KMS-11 (cell line): ENCODE measurements at regions not wholly inside any gene's neighbourhood (a gene's known extent, or its start where the extent isn't known, plus 50 kb on each side); places are given as distances from the start of the nearest gene placed in this dataset.

Source experiments
- H2AFZ ChIP-seq: fragments of 200-600 bp; sonication (generic); 2 replicates; pipeline ENCODE4 v1.6.1; 2016; ENCODE audit warnings: antibody characterized with exemption, mixed run types, low read depth
- H3K27ac ChIP-seq: fragments of 200-600 bp; sonication (generic); 2 replicates; pipeline ENCODE4 v1.6.1; 2016; ENCODE audit warnings: mild to moderate bottlenecking, mixed run types
- H3K27me3 ChIP-seq: fragments of 200-600 bp; sonication (generic); 2 replicates; pipeline ENCODE4 v1.6.1; 2017; ENCODE audit warnings: mild to moderate bottlenecking, low read depth, mixed run types, moderate library complexity; ENCODE audit not compliant: insufficient read depth
- H3K36me3 ChIP-seq: fragments of 200-600 bp; sonication (generic); 2 replicates; pipeline ENCODE4 v1.6.1; 2017; ENCODE audit warnings: mild to moderate bottlenecking, mixed run types; ENCODE audit not compliant: insufficient read depth
- H3K4me1 ChIP-seq: fragments of 200-600 bp; sonication (generic); 2 replicates; pipeline ENCODE4 v1.6.1; 2016; ENCODE audit warnings: mild to moderate bottlenecking, low read depth, mixed run types; ENCODE audit not compliant: poor library complexity, severe bottlenecking
- H3K4me2 ChIP-seq: fragments of 200-600 bp; sonication (generic); 2 replicates; pipeline ENCODE4 v1.7.0; 2016; ENCODE audit warnings: mild to moderate bottlenecking, mixed run types
- H3K4me3 ChIP-seq: fragments of 200-600 bp; sonication (generic); IDR thresholded peaks from 2 replicates; pipeline ENCODE4 v1.6.1; 2017; ENCODE audit warnings: low read depth, low read length, mixed read lengths; ENCODE audit not compliant: insufficient read depth
- H3K79me2 ChIP-seq: fragments of 200-600 bp; sonication (generic); 2 replicates; pipeline ENCODE4 v1.6.1; 2016; ENCODE audit warnings: low read depth, mixed run types; ENCODE audit not compliant: insufficient read depth
- H3K9ac ChIP-seq: fragments of 200-600 bp; sonication (generic); 2 replicates; pipeline ENCODE4 v1.6.1; 2016; ENCODE audit warnings: mild to moderate bottlenecking, mixed run types
- H4K20me1 ChIP-seq: fragments of 200-600 bp; sonication (generic); 2 replicates; pipeline ENCODE4 v1.6.1; 2016; ENCODE audit warnings: mild to moderate bottlenecking, mixed run types; ENCODE audit not compliant: insufficient read depth
- TF ChIP-seq, protein P1 (sequence below): fragments of 200-600 bp; sonication (generic); conservative IDR thresholded peaks from 2 replicates; pipeline ENCODE4 v1.6.1; 2017; ENCODE audit warnings: low read depth, mild to moderate bottlenecking, antibody characterized with exemption, low read length, moderate library complexity, mixed read lengths

DNA sequence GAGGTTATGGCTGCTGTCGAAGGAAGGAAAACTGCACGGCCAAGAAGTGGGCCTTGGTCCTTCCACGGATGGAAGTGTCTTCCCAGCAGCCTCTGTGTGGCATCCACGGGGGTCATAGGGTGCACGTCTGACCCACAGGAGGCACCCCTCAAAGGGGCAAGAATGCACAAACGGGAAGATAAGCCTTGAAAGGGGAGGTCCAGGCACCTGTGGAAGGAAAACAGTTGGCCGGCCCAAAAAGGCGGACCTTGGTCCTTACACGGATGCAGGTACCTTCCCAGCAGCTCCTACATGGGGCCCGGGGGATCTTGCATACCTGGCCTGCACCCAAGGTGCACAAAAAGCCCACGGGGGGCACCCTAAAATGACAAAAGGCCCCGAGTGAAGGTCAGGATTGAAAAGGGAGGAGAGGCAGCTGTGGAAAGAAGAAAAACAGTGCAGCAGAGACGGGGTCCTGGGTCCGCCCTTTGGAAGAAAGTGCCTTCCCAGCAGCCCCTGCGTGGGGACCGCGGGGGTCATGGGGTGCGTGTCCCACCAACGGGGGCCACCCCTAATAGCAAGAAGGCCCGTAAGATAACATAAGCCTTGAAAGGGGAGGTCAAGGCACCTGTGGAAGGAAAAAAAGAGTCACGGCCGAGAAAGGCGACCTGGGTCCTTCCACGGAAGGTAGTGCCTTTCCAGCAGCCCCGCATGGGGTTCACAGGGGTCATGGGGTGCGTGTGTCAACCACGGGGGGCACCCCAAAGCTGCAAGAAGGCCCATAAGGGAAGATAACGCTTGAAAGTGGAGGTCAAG is 276.1 kb downstream of the ALG10 start:
- Histone ChIP-seq H3K4me2 (no peak overlapping the region), H3K4me3 (no peak overlapping the region), H3K36me3 (no peaks in the 10 kb centered on the region), H4K20me1 (no peaks in the 10 kb centered on the region), H2AFZ (no peak overlapping the region), H3K4me1 (no peaks in the 10 kb centered on the region), H3K27ac (no peak overlapping the region), H3K79me2 (no peaks in the 10 kb centered on the region), H3K9ac (no peak overlapping the region), H3K27me3 (peaks cover 10% of the 10 kb centered on the region; the same call in 1 of the 2 replicates)
- TF ChIP-seq, protein P1, sequence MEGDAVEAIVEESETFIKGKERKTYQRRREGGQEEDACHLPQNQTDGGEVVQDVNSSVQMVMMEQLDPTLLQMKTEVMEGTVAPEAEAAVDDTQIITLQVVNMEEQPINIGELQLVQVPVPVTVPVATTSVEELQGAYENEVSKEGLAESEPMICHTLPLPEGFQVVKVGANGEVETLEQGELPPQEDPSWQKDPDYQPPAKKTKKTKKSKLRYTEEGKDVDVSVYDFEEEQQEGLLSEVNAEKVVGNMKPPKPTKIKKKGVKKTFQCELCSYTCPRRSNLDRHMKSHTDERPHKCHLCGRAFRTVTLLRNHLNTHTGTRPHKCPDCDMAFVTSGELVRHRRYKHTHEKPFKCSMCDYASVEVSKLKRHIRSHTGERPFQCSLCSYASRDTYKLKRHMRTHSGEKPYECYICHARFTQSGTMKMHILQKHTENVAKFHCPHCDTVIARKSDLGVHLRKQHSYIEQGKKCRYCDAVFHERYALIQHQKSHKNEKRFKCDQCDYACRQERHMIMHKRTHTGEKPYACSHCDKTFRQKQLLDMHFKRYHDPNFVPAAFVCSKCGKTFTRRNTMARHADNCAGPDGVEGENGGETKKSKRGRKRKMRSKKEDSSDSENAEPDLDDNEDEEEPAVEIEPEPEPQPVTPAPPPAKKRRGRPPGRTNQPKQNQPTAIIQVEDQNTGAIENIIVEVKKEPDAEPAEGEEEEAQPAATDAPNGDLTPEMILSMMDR, result no peak

DNA sequence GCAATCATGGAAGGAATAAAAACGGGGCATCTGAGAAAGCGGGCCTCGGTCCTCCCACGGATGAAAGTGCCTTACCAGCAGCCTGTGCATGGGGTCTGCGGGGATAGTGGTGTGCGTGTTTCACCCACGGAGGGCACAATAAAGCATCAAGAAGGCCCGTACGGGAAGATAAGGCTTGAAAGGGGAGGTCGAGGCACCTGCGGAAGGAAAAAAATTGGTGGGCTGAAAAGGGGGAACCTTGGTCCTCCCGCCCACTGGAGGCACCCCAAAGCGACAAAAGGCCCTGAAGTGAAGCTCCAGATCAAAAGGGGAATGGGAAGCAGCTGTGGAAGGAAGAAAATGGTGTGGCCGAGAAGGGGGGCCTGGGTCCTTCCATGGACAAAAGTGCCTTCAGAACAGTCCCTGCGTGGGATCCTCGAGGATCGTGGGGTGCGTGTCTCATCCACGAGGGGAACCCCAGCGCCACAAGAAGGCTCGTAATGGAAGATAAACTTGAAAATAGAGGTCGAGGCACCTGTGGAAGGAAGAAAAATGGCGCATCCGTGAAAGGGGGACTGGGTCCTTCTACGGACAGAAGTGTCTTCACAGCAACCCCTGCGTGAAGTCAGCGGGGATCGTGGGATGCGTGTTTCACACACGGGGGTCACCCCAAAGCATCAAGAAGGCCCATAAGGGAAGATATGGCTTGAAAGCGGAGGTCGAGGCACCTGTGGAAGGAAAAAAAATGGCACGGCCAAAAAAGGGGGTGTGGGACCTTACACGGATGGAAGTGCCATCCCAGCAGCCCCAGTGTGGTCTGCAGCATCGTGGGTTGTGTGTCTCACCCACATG is 276.9 kb downstream of the ALG10 start:
- Histone ChIP-seq H3K79me2 (no peaks in the 10 kb centered on the region), H3K9ac (no peak overlapping the region), H4K20me1 (no peaks in the 10 kb centered on the region), H3K36me3 (no peaks in the 10 kb centered on the region), H3K4me1 (no peaks in the 10 kb centered on the region), H3K27me3 (peaks cover 10% of the 10 kb centered on the region; the same call in 1 of the 2 replicates), H2AFZ (no peak overlapping the region), H3K4me2 (no peak overlapping the region), H3K27ac (no peak overlapping the region), H3K4me3 (no peak overlapping the region)
- TF ChIP-seq, protein P1, result no peak

DNA sequence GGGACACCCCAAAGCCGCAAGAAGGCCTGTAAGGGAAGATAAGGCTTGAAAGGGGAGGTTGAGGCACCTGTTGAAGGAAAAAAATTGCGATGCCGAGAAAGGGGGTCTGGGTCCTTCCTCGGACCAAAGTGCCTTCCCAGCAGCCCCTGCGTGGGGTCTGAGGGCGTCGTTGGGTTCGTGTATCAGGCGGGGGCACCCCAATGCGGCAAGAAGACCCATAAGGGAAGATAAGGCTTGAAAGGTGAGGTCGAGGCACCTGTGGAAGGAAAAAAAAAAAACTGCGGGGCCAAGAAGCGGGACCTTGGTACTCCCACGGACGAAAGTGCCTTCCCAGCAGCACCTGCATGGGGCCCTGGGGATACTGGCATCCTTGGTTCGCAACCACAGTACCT is 277.5 kb downstream of the ALG10 start:
- TF ChIP-seq, protein P1, result no peak
- H3K4me2 ChIP-seq, result no peak overlapping the region
- H3K9ac ChIP-seq, result no peak overlapping the region
- H3K36me3 ChIP-seq, result no peaks in the 10 kb centered on the region
- H3K27ac ChIP-seq, result no peak overlapping the region
- H3K4me3 ChIP-seq, result no peak overlapping the region
- peaks cover 10% of the 10 kb centered on the region; the same call in 1 of the 2 replicates for H3K27me3 ChIP-seq
- H3K4me1 ChIP-seq, result no peaks in the 10 kb centered on the region
- H4K20me1 ChIP-seq, result no peaks in the 10 kb centered on the region
- no peaks in the 10 kb centered on the region for H3K79me2 ChIP-seq
- no peak overlapping the region for H2AFZ ChIP-seq

DNA sequence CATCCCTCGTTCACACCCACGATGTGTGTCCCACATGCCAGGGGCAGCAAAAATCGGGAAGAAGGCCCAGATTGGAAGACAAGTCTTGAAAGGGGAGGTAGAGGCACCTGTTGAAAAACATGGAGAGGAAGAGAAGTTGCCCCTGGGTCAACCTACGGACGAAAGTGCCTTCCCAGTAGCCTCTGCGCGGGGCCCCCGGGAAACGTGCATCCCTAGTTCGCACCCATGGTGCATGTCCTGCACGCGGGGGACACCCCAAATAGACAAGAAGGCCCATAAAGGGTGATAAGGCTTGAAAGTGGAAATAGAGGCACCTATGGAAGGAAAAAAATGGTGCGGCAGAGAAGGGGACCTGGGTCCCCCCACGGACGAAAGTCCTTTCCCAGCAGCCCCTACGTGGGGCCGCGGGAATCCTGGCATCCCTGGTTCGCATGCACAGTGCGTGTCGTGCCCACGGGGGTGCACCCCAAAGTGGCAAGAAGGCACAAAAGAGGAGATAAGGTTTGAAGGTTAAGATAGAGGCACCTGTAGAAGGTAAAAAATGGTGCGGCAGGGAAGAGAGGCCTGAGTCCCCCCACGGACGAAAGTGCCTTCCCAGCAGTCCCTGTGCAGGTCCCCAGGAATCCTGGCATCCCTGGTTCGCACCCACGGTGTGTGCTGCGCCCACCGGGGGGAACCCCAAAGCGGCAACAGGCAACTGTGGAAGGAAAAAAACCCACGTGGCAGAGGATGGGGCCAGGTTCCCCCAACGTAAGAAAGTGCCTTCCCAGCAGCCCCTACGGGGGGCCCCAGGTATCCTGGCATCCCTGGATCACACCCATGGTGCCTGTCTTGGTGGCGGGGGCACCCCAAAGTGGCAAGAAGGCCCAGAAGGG is 278.3 kb downstream of the ALG10 start:
- no peak overlapping the region for H3K4me3 ChIP-seq
- H3K79me2 ChIP-seq, result no peaks in the 10 kb centered on the region
- no peaks in the 10 kb centered on the region for H3K36me3 ChIP-seq
- H3K9ac ChIP-seq, result no peak overlapping the region
- no peaks in the 10 kb centered on the region for H3K4me1 ChIP-seq
- H2AFZ ChIP-seq, result no peak overlapping the region
- TF ChIP-seq, protein P1, result no peak
- no peaks in the 10 kb centered on the region for H4K20me1 ChIP-seq
- no peak overlapping the region for H3K4me2 ChIP-seq
- no peak overlapping the region for H3K27ac ChIP-seq
- H3K27me3 ChIP-seq, result peaks cover 10% of the 10 kb centered on the region; the same call in 1 of the 2 replicates
